Osteoblast (primary cell): ENCODE measurements at regions not wholly inside any gene's neighbourhood (a gene's known extent, or its start where the extent isn't known, plus 50 kb on each side); places are given as distances from the start of the nearest gene placed in this dataset.

Experiments used
- DNase-seq: peaks from one replicate; pipeline ENCODE4 v3.0.0; 2011; ENCODE audit warnings: low spot score, mixed read lengths; ENCODE audit not compliant: insufficient read length; ENCODE audit errors: missing footprints
- H2AFZ ChIP-seq: 2 replicates; pipeline ENCODE4 v1.6.0; 2011; ENCODE audit warnings: mild to moderate bottlenecking, low read length
- H3K27ac ChIP-seq: 2 replicates; pipeline ENCODE4 v1.5.1; 2011; ENCODE audit warnings: mild to moderate bottlenecking, low read depth, low read length, moderate library complexity
- H3K27me3 ChIP-seq: 2 replicates; pipeline ENCODE4 v1.6.0; 2012; ENCODE audit warnings: mild to moderate bottlenecking, control low read depth, inconsistent platforms, low read length, moderate library complexity; ENCODE audit not compliant: insufficient read depth
- H3K36me3 ChIP-seq: 2 replicates; pipeline ENCODE4 v1.5.1; 2011; ENCODE audit warnings: mild to moderate bottlenecking, low read length, control low read depth, moderate library complexity; ENCODE audit not compliant: insufficient read depth
- H3K4me1 ChIP-seq: 2 replicates; pipeline ENCODE4 v1.5.1; 2011; ENCODE audit warnings: mild to moderate bottlenecking, low read length, control low read depth, moderate library complexity; ENCODE audit not compliant: insufficient read depth
- H3K4me2 ChIP-seq: 2 replicates; pipeline ENCODE4 v1.6.0; 2011; ENCODE audit warnings: mild to moderate bottlenecking, low read length; ENCODE audit not compliant: insufficient read depth
- H3K4me3 ChIP-seq: fragments of 200-600 bp; sonication (generic); 3 replicates; pipeline ENCODE4 v1.5.1; 2012; ENCODE audit warnings: mild to moderate bottlenecking, low read length, inconsistent platforms; ENCODE audit not compliant: insufficient read depth
- H3K79me2 ChIP-seq: 2 replicates; pipeline ENCODE4 v1.6.0; 2012; ENCODE audit warnings: mild to moderate bottlenecking, low read length, control low read depth, inconsistent platforms; ENCODE audit not compliant: insufficient read depth
- H3K9me3 ChIP-seq: 2 replicates; pipeline ENCODE4 v1.5.1; 2011; ENCODE audit warnings: low read depth, low read length, control low read depth
- H4K20me1 ChIP-seq: 2 replicates; pipeline ENCODE4 v1.6.0; 2012; ENCODE audit warnings: mild to moderate bottlenecking, low read length, control low read depth; ENCODE audit not compliant: insufficient read depth
- CTCF ChIP-seq: IDR thresholded peaks from 2 replicates; pipeline ENCODE4 v1.5.1; 2011; ENCODE audit warnings: mild to moderate bottlenecking, low read depth, low read length, moderate library complexity; ENCODE audit errors: extremely low read depth

GRCh38 chr2:217244815-217245214 lies 385.0 kb upstream of the TNP1 start:
- H4K20me1 ChIP-seq: no peaks in the 10 kb centered on the region
- H3K79me2 ChIP-seq: no peaks in the 10 kb centered on the region
- no peaks in the 10 kb centered on the region for H3K9me3 ChIP-seq
- H3K27me3 ChIP-seq: no peaks in the 10 kb centered on the region
- no peak overlapping the region for H3K4me3 ChIP-seq
- H2AFZ ChIP-seq: no peak overlapping the region
- no peaks in the 10 kb centered on the region for H3K36me3 ChIP-seq
- no peak overlapping the region for H3K4me2 ChIP-seq
- no peak for DNase-seq
- H3K4me1 ChIP-seq: peaks cover 5% of the 10 kb centered on the region
- H3K27ac ChIP-seq: no peak overlapping the region
- no peak for TF ChIP-seq CTCF

GRCh38 chr2:217242947-217243346 lies 383.1 kb upstream of the TNP1 start:
- Histone ChIP-seq H3K36me3 (no peaks in the 10 kb centered on the region), H3K4me3 (no peak overlapping the region), H3K9me3 (no peaks in the 10 kb centered on the region), H3K4me2 (no peak overlapping the region), H3K79me2 (no peaks in the 10 kb centered on the region), H3K4me1 (peaks cover 11% of the 10 kb centered on the region), H3K27me3 (no peaks in the 10 kb centered on the region), H2AFZ (no peak overlapping the region), H3K27ac (no peak overlapping the region), H4K20me1 (no peaks in the 10 kb centered on the region)
- no peak for DNase-seq
- no peak for TF ChIP-seq CTCF

GRCh38 chr2:217231724-217232123 lies 371.9 kb upstream of the TNP1 start:
- Histone ChIP-seq H4K20me1 (no peaks in the 10 kb centered on the region), H3K4me3 (no peak overlapping the region), H3K9me3 (no peaks in the 10 kb centered on the region), H3K27ac (peak overlapping the region; percentile 14), H2AFZ (peak overlapping the region; percentile 33), H3K27me3 (no peaks in the 10 kb centered on the region), H3K4me2 (no peak overlapping the region), H3K4me1 (peaks cover 15% of the 10 kb centered on the region), H3K36me3 (no peaks in the 10 kb centered on the region), H3K79me2 (no peaks in the 10 kb centered on the region)
- no peak for TF ChIP-seq CTCF
- no peak for DNase-seq

- no peak for TF ChIP-seq CTCF
- no peak overlapping the region for H3K4me3 ChIP-seq
- no peak for DNase-seq
- peaks cover 15% of the 10 kb centered on the region for H3K4me1 ChIP-seq
- H2AFZ ChIP-seq: peak overlapping the region; percentile 33
- H3K9me3 ChIP-seq: no peaks in the 10 kb centered on the region
- no peak overlapping the region for H3K4me2 ChIP-seq
- H3K36me3 ChIP-seq: no peaks in the 10 kb centered on the region
- H3K79me2 ChIP-seq: no peaks in the 10 kb centered on the region
- H4K20me1 ChIP-seq: no peaks in the 10 kb centered on the region
- peak overlapping the region; percentile 14 for H3K27ac ChIP-seq
- H3K27me3 ChIP-seq: no peaks in the 10 kb centered on the region
These were observed 371.3 kb upstream of the TNP1 start for GRCh38 chr2:217231212-217231611.
